Endothelial cell of hepatic sinusoid (primary cell): ENCODE measurements at regions not wholly inside any gene's neighbourhood (a gene's known extent, or its start where the extent isn't known, plus 50 kb on each side); places are given as distances from the start of the nearest gene placed in this dataset.
"Not testable (repeated sequence)": the region's sequence is repeated elsewhere in the genome, so short reads cannot be mapped to it uniquely, and the experiment has no call there.

Experiments used
- in situ Hi-C: cut with HindIII; loops from 2 replicates; pipeline ENCODE4 v1.10.0; 2017; ENCODE audit warnings: low sequenced_read_pairs

GRCh38 chr1:101522486-101522885 lies 285.7 kb downstream of the S1PR1 start:
- in situ Hi-C loops, result no loop called here

- in situ Hi-C loops, result no loop called here
Observed at GRCh38 chr1:101526813-101527212, 290.0 kb downstream of the S1PR1 start.

DNA sequence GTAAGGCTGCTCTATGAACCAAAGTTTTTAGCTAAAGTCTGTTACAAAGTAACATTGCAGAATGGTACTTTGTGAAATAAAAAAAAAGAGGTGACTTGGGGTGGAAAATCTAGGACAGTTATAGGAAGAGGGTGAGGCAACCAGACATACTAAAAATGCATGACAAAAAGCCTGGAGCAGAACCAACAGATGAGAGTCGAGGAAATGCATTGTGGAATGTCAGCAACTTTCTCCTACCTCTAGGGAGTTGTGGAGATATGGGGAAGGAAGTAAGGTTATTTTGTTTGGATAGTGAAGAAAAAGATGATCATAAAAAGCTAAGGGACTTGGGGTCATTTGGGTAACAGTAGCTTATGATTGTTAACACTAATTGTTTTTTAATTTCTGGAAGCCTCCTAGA lies 295.6 kb downstream of the S1PR1 start:
- in situ Hi-C loops, result no loop called here

DNA sequence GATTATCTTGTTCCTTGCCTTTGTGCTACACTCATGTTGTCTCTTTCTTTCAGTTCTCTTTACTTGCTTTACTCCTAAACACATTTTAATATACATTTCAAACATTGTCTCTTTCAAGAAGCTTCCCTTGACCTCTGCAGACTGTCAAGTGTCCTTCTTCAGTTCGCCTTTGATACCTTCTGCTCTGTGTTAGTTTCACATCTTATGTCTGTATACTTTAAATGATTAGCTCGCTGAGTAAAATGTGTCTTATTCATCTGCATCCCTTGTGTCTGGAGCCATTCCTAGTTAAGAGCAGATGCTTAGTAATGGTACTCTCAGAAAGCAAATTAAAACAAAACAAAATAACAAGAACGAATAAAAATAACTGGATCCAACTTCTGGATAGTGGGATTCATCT lies 303.3 kb downstream of the S1PR1 start:
- in situ Hi-C loops, result no loop called here

GRCh38 chr1:101546885-101547284 lies 310.1 kb downstream of the S1PR1 start:
- in situ Hi-C loops, result no loop called here

GRCh38 chr1:101547357-101547756 lies 310.5 kb downstream of the S1PR1 start:
- in situ Hi-C loops, result no loop called here

GRCh38 chr1:101548376-101548775 lies 311.6 kb downstream of the S1PR1 start:
- in situ Hi-C loops, result no loop called here

- in situ Hi-C loops, result no loop called here
Observed at GRCh38 chr1:101550581-101550980, 313.8 kb downstream of the S1PR1 start.

DNA sequence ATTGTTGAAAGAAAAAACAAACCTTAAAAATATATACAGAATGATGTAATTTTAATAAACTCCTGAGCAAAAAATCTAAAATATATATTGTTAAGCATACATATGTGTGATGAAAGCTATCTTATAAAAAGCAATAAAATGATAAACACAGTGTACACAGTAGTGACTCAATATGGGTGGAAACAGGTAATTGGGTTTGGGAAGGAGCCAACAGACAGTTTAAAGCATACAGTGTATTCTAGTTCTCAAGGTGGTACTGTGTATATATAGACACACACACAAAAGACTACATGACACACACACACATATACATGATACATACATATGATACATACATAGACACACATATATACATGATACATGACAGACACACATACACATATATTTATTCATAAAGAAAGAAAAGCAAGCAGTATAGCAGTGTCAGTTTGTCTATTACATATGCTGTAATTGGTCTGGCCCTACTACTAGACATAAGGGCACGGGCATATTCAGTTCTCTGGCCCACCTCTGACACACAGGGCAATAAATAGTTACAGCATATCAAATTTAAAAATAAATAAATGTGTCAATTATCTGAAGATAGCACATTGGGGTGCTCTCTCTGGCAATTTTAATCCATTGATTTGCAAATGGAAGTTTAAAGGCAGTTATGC lies 330.2 kb downstream of the S1PR1 start:
- in situ Hi-C loops, result no loop called here

GRCh38 chr1:101567582-101568189 lies 330.9 kb downstream of the S1PR1 start:
- in situ Hi-C loops, result no loop called here

GRCh38 chr1:101587741-101588140 lies 350.9 kb downstream of the S1PR1 start:
- in situ Hi-C loops, result no loop called here

- in situ Hi-C loops, result no loop called here
Observed at GRCh38 chr1:101588677-101589076, 351.9 kb downstream of the S1PR1 start.

DNA sequence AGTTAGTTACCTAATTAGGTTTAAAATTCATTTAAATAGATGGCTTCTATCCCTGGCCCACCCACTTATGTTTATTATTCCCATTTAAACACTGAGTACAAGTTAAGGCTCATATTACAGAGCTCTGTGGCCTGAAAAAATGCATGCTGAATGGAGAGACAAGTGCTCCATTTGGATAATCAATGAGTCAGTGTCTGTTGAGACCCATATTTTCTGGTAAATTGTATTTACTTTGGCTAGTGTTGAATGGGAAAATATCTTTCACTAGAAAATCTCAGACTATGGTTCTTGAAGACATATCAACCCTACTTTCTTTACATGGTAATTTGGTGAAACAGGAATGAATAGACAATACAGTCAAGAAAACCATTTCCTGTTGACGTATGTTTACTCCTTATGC lies 356.0 kb downstream of the S1PR1 start:
- in situ Hi-C loops, result no loop called here

DNA sequence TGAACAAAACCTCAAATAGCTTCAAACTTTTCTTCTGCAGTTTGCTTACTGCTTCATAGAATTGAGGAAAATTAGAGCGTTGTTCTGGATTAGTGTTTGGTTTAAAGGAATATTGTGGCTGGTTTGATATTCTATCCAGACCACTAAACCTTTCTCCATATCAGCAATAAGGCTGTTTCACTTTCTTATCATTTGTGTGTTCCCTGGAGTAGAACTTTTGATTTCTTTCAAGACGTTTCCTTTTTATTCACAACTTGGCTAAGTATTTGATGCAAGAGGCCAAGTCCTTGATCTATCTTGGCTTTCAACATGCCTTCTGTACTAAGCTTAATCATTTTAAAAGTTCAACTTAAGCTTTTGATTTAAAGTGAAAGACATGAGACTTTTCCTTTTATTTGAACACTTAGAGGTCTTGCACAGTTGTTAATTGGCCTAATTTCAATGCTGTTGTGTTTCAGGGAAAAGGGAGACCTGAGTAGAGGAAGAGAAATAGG lies 359.1 kb downstream of the S1PR1 start:
- in situ Hi-C loops, result no loop called here

- in situ Hi-C loops, result not testable (repeated sequence)
Observed at GRCh38 chr1:101600615-101601014, 363.8 kb downstream of the S1PR1 start.

DNA sequence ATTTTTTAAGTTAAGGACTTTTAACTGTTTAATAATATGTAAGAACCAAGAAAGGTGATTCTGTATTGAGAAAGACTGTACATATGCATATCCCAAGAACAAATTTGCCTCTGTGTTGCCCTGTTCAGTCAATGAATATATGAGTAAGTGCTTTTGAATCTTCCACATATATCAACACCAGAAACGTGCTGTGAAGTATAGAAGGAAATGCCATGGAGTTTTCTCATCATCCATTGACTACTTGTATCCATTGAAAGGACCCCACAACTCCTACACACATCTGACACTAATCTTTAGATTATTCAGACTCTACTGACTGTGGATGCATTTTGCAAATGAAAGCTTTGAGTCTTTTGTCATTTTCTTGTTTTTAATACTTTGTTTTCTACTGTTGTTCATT lies 366.9 kb downstream of the S1PR1 start:
- in situ Hi-C loops, result no loop called here

DNA sequence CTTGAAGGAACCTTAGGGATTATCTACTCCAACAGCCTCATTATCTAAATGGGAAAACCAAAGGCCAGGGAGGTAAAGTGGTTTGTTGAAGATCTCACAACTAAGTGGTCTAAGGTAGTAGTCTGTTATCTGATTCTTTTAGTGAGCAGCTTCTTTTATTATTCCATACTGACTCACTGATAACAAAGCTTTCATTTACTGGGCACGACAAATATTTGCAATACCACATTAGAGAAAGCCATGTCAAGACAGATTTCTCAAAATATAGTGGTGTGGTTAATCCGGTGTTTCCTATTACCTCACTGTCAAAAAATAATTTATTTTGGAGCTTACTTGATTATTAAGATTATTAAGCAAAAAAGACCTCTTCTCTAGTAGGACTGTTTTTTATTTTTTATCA lies 369.1 kb downstream of the S1PR1 start:
- in situ Hi-C loops, result no loop called here

- in situ Hi-C loops, result no loop called here
Observed at GRCh38 chr1:101613546-101613945, 376.7 kb downstream of the S1PR1 start.

DNA sequence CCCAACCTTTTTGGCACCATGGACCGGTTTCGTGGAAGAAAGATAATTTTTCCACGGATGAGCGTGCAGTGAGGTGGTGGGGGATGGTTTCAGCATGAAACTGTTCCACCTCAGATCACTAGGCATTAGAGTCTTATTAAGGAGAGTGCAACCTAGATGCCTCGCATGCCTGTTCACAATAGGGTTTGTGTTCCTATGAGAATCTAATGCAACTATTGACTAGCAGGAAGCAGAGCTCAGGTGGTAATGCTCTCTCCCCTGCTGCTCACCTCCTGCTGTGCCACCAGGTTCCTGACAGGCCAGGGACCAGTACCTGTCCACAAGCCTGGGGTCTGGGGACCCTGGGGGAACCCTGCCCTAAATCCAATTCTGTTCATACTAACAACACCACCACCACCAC lies 377.8 kb downstream of the OLFM3 start:
- in situ Hi-C loops, result no loop called here

DNA sequence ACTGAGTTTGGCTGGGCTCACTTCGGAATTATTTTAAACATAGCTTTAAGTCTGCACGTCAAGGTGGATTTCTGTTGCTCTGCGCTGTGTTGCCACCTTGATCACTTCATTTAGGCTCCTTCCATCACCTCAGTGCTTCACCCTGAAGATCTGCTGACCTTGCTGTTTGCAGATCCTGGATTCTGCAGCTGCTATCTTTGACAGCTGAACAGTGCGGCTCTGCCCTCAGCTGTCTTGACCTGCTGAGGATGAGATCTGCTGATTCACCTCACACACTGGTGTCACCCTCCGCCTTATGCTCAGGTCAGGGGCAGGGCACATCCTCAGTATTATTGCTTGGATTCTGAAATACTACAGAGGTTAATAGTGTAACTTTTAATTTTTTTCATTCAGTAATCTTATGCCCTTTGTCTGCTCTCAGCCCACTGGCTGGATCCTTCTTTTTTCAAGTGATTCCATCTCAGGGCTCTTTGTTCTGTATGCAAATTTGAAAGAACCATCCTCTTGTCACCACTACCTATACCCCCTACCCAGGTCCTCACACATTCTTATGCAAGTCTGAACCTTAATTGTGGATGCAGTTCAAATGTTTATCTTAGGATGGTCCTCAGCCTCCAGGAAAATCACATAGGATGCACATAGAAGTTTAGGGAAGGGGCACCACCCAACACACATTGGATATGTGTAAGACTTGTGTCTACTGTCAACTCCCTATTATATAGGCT lies 364.0 kb downstream of the OLFM3 start:
- in situ Hi-C loops, result no loop called here

GRCh38 chr1:101645810-101646209 lies 350.9 kb downstream of the OLFM3 start:
- in situ Hi-C loops, result no loop called here

- in situ Hi-C loops, result no loop called here
Observed at GRCh38 chr1:101652484-101652883, 344.2 kb downstream of the OLFM3 start.
